HCT116 (cell line): ENCODE measurements at regions not wholly inside any gene's neighbourhood (a gene's known extent, or its start where the extent isn't known, plus 50 kb on each side); places are given as distances from the start of the nearest gene placed in this dataset.

Source experiments
- ATAC-seq: fragments of 200-7000 bp; cut with Tn5 transposase; 2 replicates; pipeline ENCODE4 v1.9.1; 2020; ENCODE audit warnings: mild to moderate bottlenecking, moderate library complexity
- BruUV-seq: library from RNA; stranded (reverse); fragments of 400-500 nt; replicated peaks from 2 replicates; lab custom pipeline; 2021; lab: Mats Ljungman, UMichigan
- CTCF ChIA-PET: fragments of 300-600 bp; sonication (Branson Sonifier 250); formaldehyde crosslinking; loops from one replicate; lab custom pipeline; 2021; ENCODE audit warnings: antibody characterized with exemption; lab: Charles Lee
- POLR2A ChIA-PET: fragments of 300-600, 350-600 bp; sonication (Branson Sonifier 250); formaldehyde crosslinking; loops from one replicate; lab custom pipeline; 2021; ENCODE audit warnings: antibody characterized with exemption; lab: Charles Lee
- RAD21 ChIA-PET, 2 experiments: fragments of 300-600 bp; sonication (Branson Sonifier 250); formaldehyde crosslinking; loops; one replicate each; lab custom pipeline; 2023; ENCODE audit warnings: low total read pairs in 2 of 2; ENCODE audit not compliant: uncharacterized antibody in 2 of 2, unreplicated experiment in 2 of 2, low non-redundant PET in 1 of 2; lab: Charles Lee
- DNase-seq: peaks from one replicate; pipeline ENCODE4 v3.0.0-alpha.2; 2010; ENCODE audit warnings: low read depth, low spot score
- H2AFZ ChIP-seq: fragments of 200-600 bp; shearing (Covaris generic), sonication (generic); 2 replicates; pipeline ENCODE4 v1.6.1; 2017; ENCODE audit warnings: low read depth, mixed run types, mixed read lengths, antibody characterized with exemption, low read length; ENCODE audit not compliant: poor library complexity, severe bottlenecking
- H3K27ac ChIP-seq: 2 replicates; pipeline ENCODE4 v1.5.1; 2012; ENCODE audit warnings: low read depth, low read length
- H3K27me3 ChIP-seq: fragments of 200-600 bp; sonication (generic); 2 replicates; pipeline ENCODE4 v1.6.1; 2016; ENCODE audit warnings: mixed run types, low read length, mixed read lengths; ENCODE audit not compliant: insufficient read depth
- H3K36me3 ChIP-seq, 2 experiments: fragments of 200-500 bp in 1 of 2; fragments of 200-600 bp in 1 of 2; sonication (Bioruptor generic) in 1 of 2; sonication (generic) in 1 of 2; 2 replicates each; pipeline versions ENCODE4 v1.5.1 to v1.6.1; 2014 to 2016; ENCODE audit warnings: low read length in 2 of 2, inconsistent platforms in 1 of 2, mixed read lengths in 1 of 2, mixed run types in 1 of 2; ENCODE audit not compliant: insufficient read depth in 2 of 2, control insufficient read depth in 1 of 2
- H3K4me1 ChIP-seq, 2 experiments: fragments of 200-600 bp in 1 of 2; sonication (generic) in 1 of 2; 2 replicates each; pipeline versions ENCODE4 v1.5.1 to v1.6.1; 2012 to 2017; ENCODE audit warnings: low read length in 2 of 2, inconsistent platforms in 1 of 2, mild to moderate bottlenecking in 1 of 2, mixed read lengths in 1 of 2, mixed run types in 1 of 2, moderate library complexity in 1 of 2; ENCODE audit not compliant: insufficient read depth in 2 of 2, control insufficient read depth in 1 of 2
- H3K4me2 ChIP-seq: fragments of 200-600 bp; sonication (generic); 2 replicates; pipeline ENCODE4 v1.6.1; 2017; ENCODE audit warnings: mixed run types, low read length, mixed read lengths
- H3K4me3 ChIP-seq, 2 experiments: fragments of 200-600 bp in 1 of 2; sonication (generic) in 1 of 2; replicated peaks in 1 of 2; 2 replicates each; pipeline ENCODE4 v1.5.1; 2011 to 2016; ENCODE audit warnings: low read length in 2 of 2, control low read depth in 1 of 2, low read depth in 1 of 2, mild to moderate bottlenecking in 1 of 2, mixed read lengths in 1 of 2, mixed run types in 1 of 2
- H3K79me2 ChIP-seq: fragments of 200-600 bp; sonication (generic); 2 replicates; pipeline ENCODE4 v1.6.1; 2017; ENCODE audit warnings: mild to moderate bottlenecking, mixed run types, low read length, moderate library complexity, mixed read lengths; ENCODE audit not compliant: insufficient read depth
- H3K9ac ChIP-seq: fragments of 200-600 bp; sonication (generic); 2 replicates; pipeline ENCODE4 v1.6.1; 2016; ENCODE audit warnings: low read length, mixed read lengths
- H3K9me2 ChIP-seq: fragments of 200-600 bp; sonication (generic), shearing (Covaris generic); 2 replicates; pipeline ENCODE4 v1.6.1; 2017; ENCODE audit warnings: mixed run types, mild to moderate bottlenecking, moderate library complexity; ENCODE audit not compliant: insufficient read depth
- H3K9me3 ChIP-seq, 2 experiments: fragments of 200-500 bp in 1 of 2; fragments of 200-600 bp in 1 of 2; sonication (Bioruptor generic) in 1 of 2; sonication (generic) in 1 of 2; 2 replicates each; pipeline ENCODE4 v1.6.1; 2014 to 2017; ENCODE audit warnings: low read length in 2 of 2, mixed read lengths in 2 of 2, inconsistent platforms in 1 of 2, low read depth in 1 of 2, mild to moderate bottlenecking in 1 of 2, mixed run types in 1 of 2, moderate library complexity in 1 of 2; ENCODE audit not compliant: control insufficient read depth in 1 of 2, insufficient read depth in 1 of 2
- H4K20me1 ChIP-seq: fragments of 200-600 bp; sonication (generic), shearing (Covaris generic); 2 replicates; pipeline ENCODE4 v1.6.1; 2017; ENCODE audit warnings: mixed run types, mild to moderate bottlenecking, moderate library complexity; ENCODE audit not compliant: insufficient read depth
- CBX3 ChIP-seq: IDR thresholded peaks from 2 replicates; pipeline ENCODE4 v1.6.1; 2012; ENCODE audit warnings: low read depth
- CEBPB ChIP-seq: IDR thresholded peaks from 2 replicates; pipeline ENCODE4 v1.6.1; 2012; ENCODE audit warnings: low read depth
- EGR1 ChIP-seq: IDR thresholded peaks from 2 replicates; pipeline ENCODE4 v1.6.1; 2012; ENCODE audit warnings: low read depth
- EZH2 ChIP-seq: fragments of 200-600 bp; sonication (generic); IDR thresholded peaks from 2 replicates; pipeline ENCODE4 v1.6.1; 2017; ENCODE audit warnings: antibody characterized with exemption, mixed run types
- EZH2phosphoT487 ChIP-seq: fragments of 200-600 bp; IDR thresholded peaks from 2 replicates; pipeline ENCODE4 v1.6.1; 2018; ENCODE audit warnings: antibody characterized with exemption, borderline replicate concordance
- JUND ChIP-seq: IDR thresholded peaks from 2 replicates; pipeline ENCODE4 v1.6.1; 2012
- POLR2A ChIP-seq: IDR thresholded peaks from 2 replicates; pipeline ENCODE4 v1.7.0; 2011; ENCODE audit warnings: borderline replicate concordance; ENCODE audit not compliant: insufficient read depth, insufficient read length; ENCODE audit errors: extremely low read depth
- POLR2AphosphoS5 ChIP-seq: IDR thresholded peaks from 2 replicates; pipeline ENCODE4 v1.6.1; 2011; ENCODE audit warnings: mild to moderate bottlenecking, low read depth, low read length, moderate library complexity
- RAD21 ChIP-seq: IDR thresholded peaks from 2 replicates; pipeline ENCODE4 v1.6.1; 2012; ENCODE audit warnings: low read depth, mild to moderate bottlenecking
- SIN3A ChIP-seq: IDR thresholded peaks from 2 replicates; pipeline ENCODE4 v1.6.1; 2012; ENCODE audit warnings: low read depth
- SRF ChIP-seq: IDR thresholded peaks from 2 replicates; pipeline ENCODE4 v1.6.1; 2012; ENCODE audit warnings: low read depth
- TCF7L2 ChIP-seq: IDR thresholded peaks from 2 replicates; pipeline ENCODE4 v1.7.0; 2011; ENCODE audit warnings: borderline replicate concordance, inconsistent platforms; ENCODE audit not compliant: insufficient read depth, insufficient read length; ENCODE audit errors: extremely low read depth
- YY1 ChIP-seq: IDR thresholded peaks from 2 replicates; pipeline ENCODE4 v1.6.1; 2011; ENCODE audit warnings: low read length, low read depth, moderate library complexity, mild to moderate bottlenecking; ENCODE audit not compliant: insufficient replicate concordance; ENCODE audit errors: extremely low read depth
- ZFX ChIP-seq: fragments of 450-650 bp; IDR thresholded peaks from 2 replicates; pipeline ENCODE4 v1.6.1; 2017
- ZNF274 ChIP-seq: fragments of 200-500 bp; sonication (Bioruptor generic); IDR thresholded peaks from 2 replicates; pipeline ENCODE4 v1.6.1; 2014; ENCODE audit warnings: mild to moderate bottlenecking, low read depth, low read length, inconsistent platforms
- intact Hi-C: fragments of 100-400 bp; cut with micrococcal nuclease; formaldehyde crosslinking; loops from 2 replicates; pipeline ENCODE4 v1.10.0; 2022
- TF ChIP-seq, protein P1 (sequence below): IDR thresholded peaks from 2 replicates; pipeline ENCODE4 v1.6.1; 2012; ENCODE audit warnings: low read depth
- TF ChIP-seq, protein P2 (sequence below): IDR thresholded peaks from 2 replicates; pipeline ENCODE4 v1.6.1; 2012
- TF ChIP-seq, protein P3 (sequence below): IDR thresholded peaks from 2 replicates; pipeline ENCODE4 v1.6.1; 2011; ENCODE audit warnings: mild to moderate bottlenecking, low read length, moderate library complexity; ENCODE audit not compliant: insufficient replicate concordance; ENCODE audit errors: extremely low read depth
- TF ChIP-seq, protein P4 (sequence below), 3 experiments: fragments of 200-600 bp in 1 of 3; sonication (generic) in 1 of 3; IDR thresholded peaks in 2 of 3; conservative IDR thresholded peaks in 1 of 3; 2 replicates each; pipeline ENCODE4 v1.5.1; 2012 to 2017; ENCODE audit warnings: low read depth in 2 of 3, low read length in 2 of 3, antibody characterized with exemption in 1 of 3, borderline replicate concordance in 1 of 3, control low read depth in 1 of 3, mild to moderate bottlenecking in 1 of 3, mixed read lengths in 1 of 3, mixed run types in 1 of 3, moderate library complexity in 1 of 3; ENCODE audit not compliant: insufficient read depth in 1 of 3
- TF ChIP-seq, protein P5 (sequence below): IDR thresholded peaks from 2 replicates; pipeline ENCODE4 v1.6.1; 2012

DNA sequence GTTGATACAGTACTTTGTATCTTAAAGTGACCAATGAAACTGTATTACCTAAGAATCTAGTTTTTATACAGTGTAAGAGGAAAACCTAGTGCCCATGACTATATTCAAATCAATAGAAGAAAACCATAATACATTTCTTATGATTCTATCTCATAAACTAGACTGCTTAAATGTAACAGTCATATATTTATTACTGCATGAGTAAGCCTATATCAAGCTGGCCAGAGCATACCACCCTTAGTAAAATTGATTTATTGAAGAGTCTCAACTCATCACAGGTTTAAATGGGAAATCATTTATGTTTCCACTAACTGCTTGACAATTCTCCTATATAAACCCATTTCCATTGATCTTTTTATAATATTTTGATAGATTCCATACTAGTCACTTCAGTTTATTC lies 1059.2 kb upstream of the LRRTM1 start:
- Histone ChIP-seq H3K79me2 (no peaks in the 10 kb centered on the region), H3K9me3 (no peaks in the 10 kb centered on the region), H3K4me1 (no peaks in the 10 kb centered on the region)
- TF ChIP-seq CBX3, result no peak
- no peak for TF ChIP-seq SIN3A
- no peak for TF ChIP-seq POLR2A
- no peak for TF ChIP-seq SRF
- TF ChIP-seq RAD21, result no peak
- TF ChIP-seq YY1, result no peak
- no peak for TF ChIP-seq JUND
- TF ChIP-seq, protein P1, sequence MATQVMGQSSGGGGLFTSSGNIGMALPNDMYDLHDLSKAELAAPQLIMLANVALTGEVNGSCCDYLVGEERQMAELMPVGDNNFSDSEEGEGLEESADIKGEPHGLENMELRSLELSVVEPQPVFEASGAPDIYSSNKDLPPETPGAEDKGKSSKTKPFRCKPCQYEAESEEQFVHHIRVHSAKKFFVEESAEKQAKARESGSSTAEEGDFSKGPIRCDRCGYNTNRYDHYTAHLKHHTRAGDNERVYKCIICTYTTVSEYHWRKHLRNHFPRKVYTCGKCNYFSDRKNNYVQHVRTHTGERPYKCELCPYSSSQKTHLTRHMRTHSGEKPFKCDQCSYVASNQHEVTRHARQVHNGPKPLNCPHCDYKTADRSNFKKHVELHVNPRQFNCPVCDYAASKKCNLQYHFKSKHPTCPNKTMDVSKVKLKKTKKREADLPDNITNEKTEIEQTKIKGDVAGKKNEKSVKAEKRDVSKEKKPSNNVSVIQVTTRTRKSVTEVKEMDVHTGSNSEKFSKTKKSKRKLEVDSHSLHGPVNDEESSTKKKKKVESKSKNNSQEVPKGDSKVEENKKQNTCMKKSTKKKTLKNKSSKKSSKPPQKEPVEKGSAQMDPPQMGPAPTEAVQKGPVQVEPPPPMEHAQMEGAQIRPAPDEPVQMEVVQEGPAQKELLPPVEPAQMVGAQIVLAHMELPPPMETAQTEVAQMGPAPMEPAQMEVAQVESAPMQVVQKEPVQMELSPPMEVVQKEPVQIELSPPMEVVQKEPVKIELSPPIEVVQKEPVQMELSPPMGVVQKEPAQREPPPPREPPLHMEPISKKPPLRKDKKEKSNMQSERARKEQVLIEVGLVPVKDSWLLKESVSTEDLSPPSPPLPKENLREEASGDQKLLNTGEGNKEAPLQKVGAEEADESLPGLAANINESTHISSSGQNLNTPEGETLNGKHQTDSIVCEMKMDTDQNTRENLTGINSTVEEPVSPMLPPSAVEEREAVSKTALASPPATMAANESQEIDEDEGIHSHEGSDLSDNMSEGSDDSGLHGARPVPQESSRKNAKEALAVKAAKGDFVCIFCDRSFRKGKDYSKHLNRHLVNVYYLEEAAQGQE, result no peak
- TF ChIP-seq, protein P2, sequence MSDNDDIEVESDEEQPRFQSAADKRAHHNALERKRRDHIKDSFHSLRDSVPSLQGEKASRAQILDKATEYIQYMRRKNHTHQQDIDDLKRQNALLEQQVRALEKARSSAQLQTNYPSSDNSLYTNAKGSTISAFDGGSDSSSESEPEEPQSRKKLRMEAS, result no peak
- TF ChIP-seq EZH2phosphoT487, result no peak
- no peak for TF ChIP-seq EZH2
- no peak for TF ChIP-seq ZNF274
- TF ChIP-seq TCF7L2, result no peak
- TF ChIP-seq ZFX, result no peak
- no peak for TF ChIP-seq CEBPB
- TF ChIP-seq, protein P3, sequence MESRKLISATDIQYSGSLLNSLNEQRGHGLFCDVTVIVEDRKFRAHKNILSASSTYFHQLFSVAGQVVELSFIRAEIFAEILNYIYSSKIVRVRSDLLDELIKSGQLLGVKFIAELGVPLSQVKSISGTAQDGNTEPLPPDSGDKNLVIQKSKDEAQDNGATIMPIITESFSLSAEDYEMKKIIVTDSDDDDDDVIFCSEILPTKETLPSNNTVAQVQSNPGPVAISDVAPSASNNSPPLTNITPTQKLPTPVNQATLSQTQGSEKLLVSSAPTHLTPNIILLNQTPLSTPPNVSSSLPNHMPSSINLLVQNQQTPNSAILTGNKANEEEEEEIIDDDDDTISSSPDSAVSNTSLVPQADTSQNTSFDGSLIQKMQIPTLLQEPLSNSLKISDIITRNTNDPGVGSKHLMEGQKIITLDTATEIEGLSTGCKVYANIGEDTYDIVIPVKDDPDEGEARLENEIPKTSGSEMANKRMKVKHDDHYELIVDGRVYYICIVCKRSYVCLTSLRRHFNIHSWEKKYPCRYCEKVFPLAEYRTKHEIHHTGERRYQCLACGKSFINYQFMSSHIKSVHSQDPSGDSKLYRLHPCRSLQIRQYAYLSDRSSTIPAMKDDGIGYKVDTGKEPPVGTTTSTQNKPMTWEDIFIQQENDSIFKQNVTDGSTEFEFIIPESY, result no peak
- TF ChIP-seq, protein P4, sequence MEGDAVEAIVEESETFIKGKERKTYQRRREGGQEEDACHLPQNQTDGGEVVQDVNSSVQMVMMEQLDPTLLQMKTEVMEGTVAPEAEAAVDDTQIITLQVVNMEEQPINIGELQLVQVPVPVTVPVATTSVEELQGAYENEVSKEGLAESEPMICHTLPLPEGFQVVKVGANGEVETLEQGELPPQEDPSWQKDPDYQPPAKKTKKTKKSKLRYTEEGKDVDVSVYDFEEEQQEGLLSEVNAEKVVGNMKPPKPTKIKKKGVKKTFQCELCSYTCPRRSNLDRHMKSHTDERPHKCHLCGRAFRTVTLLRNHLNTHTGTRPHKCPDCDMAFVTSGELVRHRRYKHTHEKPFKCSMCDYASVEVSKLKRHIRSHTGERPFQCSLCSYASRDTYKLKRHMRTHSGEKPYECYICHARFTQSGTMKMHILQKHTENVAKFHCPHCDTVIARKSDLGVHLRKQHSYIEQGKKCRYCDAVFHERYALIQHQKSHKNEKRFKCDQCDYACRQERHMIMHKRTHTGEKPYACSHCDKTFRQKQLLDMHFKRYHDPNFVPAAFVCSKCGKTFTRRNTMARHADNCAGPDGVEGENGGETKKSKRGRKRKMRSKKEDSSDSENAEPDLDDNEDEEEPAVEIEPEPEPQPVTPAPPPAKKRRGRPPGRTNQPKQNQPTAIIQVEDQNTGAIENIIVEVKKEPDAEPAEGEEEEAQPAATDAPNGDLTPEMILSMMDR (IDR thresholded peaks at IDR 0.05 in 2 of 3, conservative IDR thresholded peaks at IDR 0.05 in 1 of 3; ENCODE audit: borderline replicate concordance in 1 of 3, insufficient read depth in 1 of 3, low read depth in 2 of 3, low read length in 2 of 3), result no peak
- TF ChIP-seq, protein P5, sequence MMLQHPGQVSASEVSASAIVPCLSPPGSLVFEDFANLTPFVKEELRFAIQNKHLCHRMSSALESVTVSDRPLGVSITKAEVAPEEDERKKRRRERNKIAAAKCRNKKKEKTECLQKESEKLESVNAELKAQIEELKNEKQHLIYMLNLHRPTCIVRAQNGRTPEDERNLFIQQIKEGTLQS, result no peak
- TF ChIP-seq EGR1, result no peak
- no peak for TF ChIP-seq POLR2AphosphoS5
- TF ChIP-seq, all 23 proteins: peak for 0
- H2AFZ ChIP-seq, result no peak overlapping the region
- ATAC-seq, result no peak
- ChIA-PET CTCF (no interaction called here), RAD21 (no interaction called here), POLR2A (no interaction called here)
- no peaks in the 10 kb centered on the region for H3K9me2 ChIP-seq
- no peaks in the 10 kb centered on the region for H3K27me3 ChIP-seq
- intact Hi-C loops, result no loop called here
- H3K9ac ChIP-seq, result no peak overlapping the region
- H3K36me3 ChIP-seq, result no peaks in the 10 kb centered on the region
- DNase-seq, result no peak
- no TSS peak for BruUV-seq
- no peak overlapping the region for H3K27ac ChIP-seq
- H4K20me1 ChIP-seq, result no peaks in the 10 kb centered on the region
- no peak overlapping the region for H3K4me3 ChIP-seq
- no peak overlapping the region for H3K4me2 ChIP-seq
